ENCODE measurements at regions not wholly inside any gene's neighbourhood (a gene's known extent, or its start where the extent isn't known, plus 50 kb on each side); places are given as distances from the start of the nearest gene placed in this dataset.

GRCh38 chr10:57716884-57717283, 550.8 kb downstream of the IPMK start:
- peak; percentile 28; the same call in 1 of the 3 replicates for ATAC-seq
- TF ChIP-seq CREB5 (CRISPR knock-in tag; IDR thresholded peaks at IDR 0.05; ENCODE audit: low read depth) (no peak), GLIS3 (CRISPR knock-in tag; IDR thresholded peaks at IDR 0.05) (no peak), ZFP30 (CRISPR knock-in tag; IDR thresholded peaks at IDR 0.05) (no peak), ISL1 (CRISPR knock-in tag; IDR thresholded peaks at IDR 0.05) (no peak), POU6F1 (CRISPR knock-in tag; IDR thresholded peaks at IDR 0.05; ENCODE audit: borderline replicate concordance, low read depth) (no peak), TCF4 (CRISPR knock-in tag; IDR thresholded peaks at IDR 0.05; ENCODE audit: borderline replicate concordance) (no peak), CSDC2 (CRISPR knock-in tag; IDR thresholded peaks at IDR 0.05) (no peak), ZNF70 (CRISPR knock-in tag; IDR thresholded peaks at IDR 0.05) (no peak), CSRNP3 (CRISPR knock-in tag; IDR thresholded peaks at IDR 0.05) (no peak), ESRRG (CRISPR knock-in tag; IDR thresholded peaks at IDR 0.05) (no peak), ZNF565 (CRISPR knock-in tag; conservative IDR thresholded peaks at IDR 0.05; ENCODE audit: low read depth) (no peak), ZFP3 (CRISPR knock-in tag; IDR thresholded peaks at IDR 0.05) (no peak)

- no peak for ATAC-seq
- TF ChIP-seq ZNF70 (CRISPR knock-in tag; IDR thresholded peaks at IDR 0.05), result no peak
- no peak for TF ChIP-seq ZC3H10 (CRISPR knock-in tag; IDR thresholded peaks at IDR 0.05)
- no peak for TF ChIP-seq ISL1 (CRISPR knock-in tag; IDR thresholded peaks at IDR 0.05)
- no peak for TF ChIP-seq TOX (CRISPR knock-in tag; IDR thresholded peaks at IDR 0.05; ENCODE audit: borderline replicate concordance)
- TF ChIP-seq GLIS3 (CRISPR knock-in tag; IDR thresholded peaks at IDR 0.05), result no peak
These were observed 552.5 kb downstream of the IPMK start for GRCh38 chr10:57715233-57715632.

- ATAC-seq, result no peak
- TF ChIP-seq POU6F1 (CRISPR knock-in tag; IDR thresholded peaks at IDR 0.05; ENCODE audit: borderline replicate concordance, low read depth) (no peak), RARB (CRISPR knock-in tag; IDR thresholded peaks at IDR 0.05) (no peak), GLIS3 (CRISPR knock-in tag; IDR thresholded peaks at IDR 0.05) (no peak), BACH2 (CRISPR knock-in tag; IDR thresholded peaks at IDR 0.05; ENCODE audit: borderline replicate concordance) (no peak), ISL1 (CRISPR knock-in tag; IDR thresholded peaks at IDR 0.05) (no peak), TCF4 (CRISPR knock-in tag; IDR thresholded peaks at IDR 0.05; ENCODE audit: borderline replicate concordance) (no peak), TSHZ2 (CRISPR knock-in tag; IDR thresholded peaks at IDR 0.05) (no peak)
These were observed 560.4 kb downstream of the IPMK start for GRCh38 chr10:57707300-57707658.

GRCh38 chr10:57706576-57707299, 561.0 kb downstream of the IPMK start:
- no peak for ATAC-seq
- TF ChIP-seq RARB (CRISPR knock-in tag; IDR thresholded peaks at IDR 0.05) (no peak), TOX (CRISPR knock-in tag; IDR thresholded peaks at IDR 0.05; ENCODE audit: borderline replicate concordance) (no peak), ESRRG (CRISPR knock-in tag; IDR thresholded peaks at IDR 0.05) (no peak), OSR1 (CRISPR knock-in tag; IDR thresholded peaks at IDR 0.05) (no peak), GLIS3 (CRISPR knock-in tag; IDR thresholded peaks at IDR 0.05) (no peak), CSRNP3 (CRISPR knock-in tag; IDR thresholded peaks at IDR 0.05) (no peak)
